PC-3 (cell line): ENCODE measurements at regions not wholly inside any gene's neighbourhood (a gene's known extent, or its start where the extent isn't known, plus 50 kb on each side); places are given as distances from the start of the nearest gene placed in this dataset.

Experiments
- ATAC-seq: fragments of 200-7000 bp; cut with Tn5 transposase; 2 replicates; pipeline ENCODE4 v1.9.1; 2020; ENCODE audit warnings: mild to moderate bottlenecking, moderate library complexity
- BruUV-seq: library from RNA; stranded (reverse); fragments of 400-500 nt; replicated peaks from 2 replicates; lab custom pipeline; 2021; lab: Mats Ljungman, UMichigan
- CTCF ChIA-PET: fragments of 300-600 bp; sonication (Branson Sonifier 250); formaldehyde crosslinking; loops from one replicate; lab custom pipeline; 2022; ENCODE audit warnings: antibody characterized with exemption; lab: Charles Lee
- POLR2A ChIA-PET: fragments of 300-600 bp; sonication (Branson Sonifier 250); formaldehyde crosslinking; loops from one replicate; lab custom pipeline; 2022; ENCODE audit warnings: antibody characterized with exemption; ENCODE audit not compliant: unreplicated experiment; lab: Charles Lee
- DNase-seq: peaks from one replicate; pipeline ENCODE4 v3.0.0-alpha.2; 2015
- H2AFZ ChIP-seq: fragments of 300-600 bp; sonication (generic); 2 replicates; pipeline ENCODE4 v1.6.0; 2016; ENCODE audit warnings: antibody characterized with exemption, low read length
- H3F3A ChIP-seq: fragments of 300-600 bp; sonication (generic); one replicate; pipeline ENCODE4 v1.6.0; 2017; ENCODE audit warnings: antibody characterized with exemption, low read length, control low read depth, mild to moderate bottlenecking; ENCODE audit not compliant: unreplicated experiment
- H3K27ac ChIP-seq: fragments of 300-600 bp; sonication (generic); 2 replicates; pipeline ENCODE4 v1.5.1; 2016; ENCODE audit warnings: mild to moderate bottlenecking, low read length
- H3K27me3 ChIP-seq: fragments of 300-600 bp; sonication (generic); 2 replicates; pipeline ENCODE4 v1.6.1; 2016; ENCODE audit warnings: low read length, mixed read lengths
- H3K36me3 ChIP-seq: fragments of 300-600 bp; sonication (generic); 2 replicates; pipeline ENCODE4 v1.6.1; 2016; ENCODE audit warnings: low read depth, mixed run types, low read length, mixed read lengths
- H3K4me1 ChIP-seq: fragments of 300-600 bp; sonication (generic); 2 replicates; pipeline ENCODE4 v1.5.1; 2016; ENCODE audit warnings: low read length; ENCODE audit not compliant: insufficient read depth
- H3K4me2 ChIP-seq: fragments of 300-600 bp; sonication (generic); 2 replicates; pipeline ENCODE4 v1.6.0; 2016; ENCODE audit warnings: low read length
- H3K4me3 ChIP-seq: fragments of 300-600 bp; sonication (generic); 2 replicates; pipeline ENCODE4 v1.5.1; 2016; ENCODE audit warnings: mild to moderate bottlenecking, low read length, mixed read lengths
- H3K79me2 ChIP-seq: fragments of 300-600 bp; sonication (generic); 2 replicates; pipeline ENCODE4 v1.6.1; 2017; ENCODE audit warnings: low read length, mixed read lengths
- H3K9ac ChIP-seq: fragments of 300-600 bp; sonication (generic); 2 replicates; pipeline ENCODE4 v1.6.0; 2016; ENCODE audit warnings: mild to moderate bottlenecking, low read length
- H3K9me2 ChIP-seq: fragments of 300-600 bp; sonication (generic); replicated peaks from 2 replicates; pipeline ENCODE4 v1.6.1; 2016; ENCODE audit warnings: mixed run types, low read length, mixed read lengths
- H3K9me3 ChIP-seq: fragments of 300-600 bp; sonication (generic); 2 replicates; pipeline ENCODE4 v1.6.1; 2016; ENCODE audit warnings: low read length, mixed read lengths
- H4K20me1 ChIP-seq: fragments of 300-600 bp; sonication (generic); 2 replicates; pipeline ENCODE4 v1.6.1; 2016; ENCODE audit warnings: low read length, mixed read lengths
- EZH2 ChIP-seq: fragments of 300-600 bp; sonication (generic); IDR thresholded peaks from one replicate; pipeline ENCODE4 v1.6.1; 2017; ENCODE audit warnings: antibody characterized with exemption, mild to moderate bottlenecking, low read length; ENCODE audit not compliant: unreplicated experiment
- EZH2phosphoT487 ChIP-seq: fragments of 300-600 bp; sonication (generic); IDR thresholded peaks from 2 replicates; pipeline ENCODE4 v1.6.1; 2018; ENCODE audit warnings: mild to moderate bottlenecking, antibody characterized with exemption, low read length, borderline replicate concordance
- intact Hi-C: fragments of 100-400 bp; cut with micrococcal nuclease; formaldehyde crosslinking; loops from 2 replicates; pipeline ENCODE4 v1.9.0; 2023
- TF ChIP-seq, protein P1 (sequence below): fragments of 300-600 bp; sonication (generic); conservative IDR thresholded peaks from 2 replicates; pipeline ENCODE4 v1.5.1; 2017; ENCODE audit warnings: antibody characterized with exemption, low read depth, mild to moderate bottlenecking, low read length

DNA sequence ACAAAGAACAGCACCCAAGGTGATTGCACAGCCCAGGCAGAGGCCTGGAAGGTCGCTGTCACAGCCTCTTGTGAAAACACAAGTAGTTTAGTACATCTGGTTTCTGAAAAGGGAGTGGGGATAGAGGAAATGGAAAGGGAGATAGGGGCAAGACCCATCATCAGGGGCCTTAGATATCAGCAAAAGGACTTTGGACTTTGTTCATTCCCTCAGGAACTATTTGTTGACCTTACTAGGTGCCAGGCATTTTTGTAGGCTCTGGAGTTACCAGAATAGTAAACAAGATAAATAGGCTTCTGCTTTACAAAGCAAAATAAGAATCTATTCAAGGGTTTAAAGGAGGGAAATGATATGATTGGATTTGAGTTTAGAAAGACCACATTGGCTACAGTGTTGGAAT is 199.4 kb upstream of the CDKN3 start:
- Histone ChIP-seq H3K9me3 (0 out of 2 replicates have a peak, but pooled peaks cover 12% of the 10 kb centered on the region), H3F3A (no peaks in the 10 kb centered on the region), H3K4me2 (no peak overlapping the region), H3K36me3 (no peaks in the 10 kb centered on the region), H3K9me2 (no peaks in the 10 kb centered on the region), H3K27me3 (no peaks in the 10 kb centered on the region), H3K79me2 (no peaks in the 10 kb centered on the region), H3K4me1 (no peaks in the 10 kb centered on the region), H2AFZ (no peak overlapping the region), H3K9ac (no peak overlapping the region), H3K27ac (no peak overlapping the region), H4K20me1 (no peaks in the 10 kb centered on the region), H3K4me3 (no peak overlapping the region)
- intact Hi-C loops, result no loop called here
- BruUV-seq, result no TSS peak
- DNase-seq, result no peak
- TF ChIP-seq, protein P1, sequence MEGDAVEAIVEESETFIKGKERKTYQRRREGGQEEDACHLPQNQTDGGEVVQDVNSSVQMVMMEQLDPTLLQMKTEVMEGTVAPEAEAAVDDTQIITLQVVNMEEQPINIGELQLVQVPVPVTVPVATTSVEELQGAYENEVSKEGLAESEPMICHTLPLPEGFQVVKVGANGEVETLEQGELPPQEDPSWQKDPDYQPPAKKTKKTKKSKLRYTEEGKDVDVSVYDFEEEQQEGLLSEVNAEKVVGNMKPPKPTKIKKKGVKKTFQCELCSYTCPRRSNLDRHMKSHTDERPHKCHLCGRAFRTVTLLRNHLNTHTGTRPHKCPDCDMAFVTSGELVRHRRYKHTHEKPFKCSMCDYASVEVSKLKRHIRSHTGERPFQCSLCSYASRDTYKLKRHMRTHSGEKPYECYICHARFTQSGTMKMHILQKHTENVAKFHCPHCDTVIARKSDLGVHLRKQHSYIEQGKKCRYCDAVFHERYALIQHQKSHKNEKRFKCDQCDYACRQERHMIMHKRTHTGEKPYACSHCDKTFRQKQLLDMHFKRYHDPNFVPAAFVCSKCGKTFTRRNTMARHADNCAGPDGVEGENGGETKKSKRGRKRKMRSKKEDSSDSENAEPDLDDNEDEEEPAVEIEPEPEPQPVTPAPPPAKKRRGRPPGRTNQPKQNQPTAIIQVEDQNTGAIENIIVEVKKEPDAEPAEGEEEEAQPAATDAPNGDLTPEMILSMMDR, result no peak
- TF ChIP-seq EZH2phosphoT487 (no peak), EZH2 (no peak)
- POLR2A ChIA-PET, result interaction anchor here (0.7 kb wide), 1 partner anchor 12 kb away, joined by 3 read pairs; no protein-coding TSS in a partner anchor
- CTCF ChIA-PET, result no interaction called here
- no peak for ATAC-seq

DNA sequence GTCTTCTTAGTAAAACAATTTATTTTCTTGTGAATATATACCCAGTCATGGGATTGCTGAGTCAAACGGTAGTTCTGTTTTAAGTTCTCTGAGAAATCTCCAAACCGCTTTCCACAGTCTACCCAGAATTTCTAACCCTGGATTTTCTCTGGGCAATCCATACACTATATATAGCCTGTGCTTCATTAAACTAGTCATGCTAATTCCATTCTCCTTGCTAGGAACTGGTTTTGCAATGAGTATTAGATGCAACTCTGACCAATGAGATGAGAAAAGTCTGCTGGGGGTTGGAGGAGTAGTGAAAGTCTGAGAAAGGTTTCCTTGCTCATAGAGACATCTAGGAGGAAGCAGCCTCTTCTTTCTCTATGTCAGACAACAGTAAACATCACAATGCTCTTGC is 196.1 kb upstream of the CDKN3 start:
- H3F3A ChIP-seq, result no peaks in the 10 kb centered on the region
- no peaks in the 10 kb centered on the region for H3K9me2 ChIP-seq
- no peak overlapping the region for H3K4me3 ChIP-seq
- no peak overlapping the region for H3K9ac ChIP-seq
- H3K36me3 ChIP-seq, result no peaks in the 10 kb centered on the region
- 0 out of 2 replicates have a peak, but pooled peaks cover 12% of the 10 kb centered on the region for H3K9me3 ChIP-seq
- no peaks in the 10 kb centered on the region for H4K20me1 ChIP-seq
- no peak for TF ChIP-seq EZH2
- no peak for TF ChIP-seq EZH2phosphoT487
- TF ChIP-seq, protein P1, result no peak
- H2AFZ ChIP-seq, result no peak overlapping the region
- H3K27me3 ChIP-seq, result no peaks in the 10 kb centered on the region
- H3K79me2 ChIP-seq, result no peaks in the 10 kb centered on the region
- H3K4me2 ChIP-seq, result no peak overlapping the region
- no peak overlapping the region for H3K27ac ChIP-seq
- ChIA-PET CTCF (no interaction called here), POLR2A (no interaction called here)
- DNase-seq (no peak), ATAC-seq (no peak)
- H3K4me1 ChIP-seq, result no peaks in the 10 kb centered on the region
- intact Hi-C loops, result no loop called here
- BruUV-seq, result no TSS peak

DNA sequence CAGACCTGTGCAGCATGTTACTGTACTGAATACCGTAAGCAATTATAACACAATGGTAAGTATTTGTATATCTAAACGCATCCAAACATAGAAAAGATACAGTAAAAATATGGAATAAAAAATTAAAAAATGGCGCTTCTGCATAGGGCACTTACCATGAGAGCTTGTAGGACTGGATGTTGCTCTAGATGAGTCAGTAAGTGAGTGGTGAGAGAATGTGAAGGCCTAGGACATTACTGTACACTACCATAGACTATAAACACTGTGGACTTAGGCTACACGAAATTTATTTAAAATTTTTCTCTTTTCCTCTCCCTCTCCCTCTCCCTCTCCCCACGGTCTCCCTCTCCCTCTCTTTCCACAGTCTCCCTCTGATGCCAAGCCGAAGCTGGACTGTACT is 194.5 kb upstream of the CDKN3 start:
- 0 out of 2 replicates have a peak, but pooled peaks cover 3% of the 10 kb centered on the region for H3K4me1 ChIP-seq
- intact Hi-C loops, result no loop called here
- H3F3A ChIP-seq, result no peaks in the 10 kb centered on the region
- 0 out of 2 replicates have a peak, but pooled peaks cover 12% of the 10 kb centered on the region for H3K9me3 ChIP-seq
- no peak for ATAC-seq
- DNase-seq, result no peak
- ChIA-PET CTCF (no interaction called here), POLR2A (no interaction called here)
- TF ChIP-seq, protein P1, result no peak
- no peak for TF ChIP-seq EZH2phosphoT487
- TF ChIP-seq EZH2, result no peak
- H3K27me3 ChIP-seq, result no peaks in the 10 kb centered on the region
- H3K27ac ChIP-seq, result no peak overlapping the region
- H4K20me1 ChIP-seq, result no peaks in the 10 kb centered on the region
- no peaks in the 10 kb centered on the region for H3K36me3 ChIP-seq
- no peaks in the 10 kb centered on the region for H3K79me2 ChIP-seq
- H3K4me2 ChIP-seq, result no peak overlapping the region
- BruUV-seq, result no TSS peak
- H3K9me2 ChIP-seq, result no peaks in the 10 kb centered on the region
- no peak overlapping the region for H3K9ac ChIP-seq
- no peak overlapping the region for H2AFZ ChIP-seq
- no peak overlapping the region for H3K4me3 ChIP-seq
